ENCODE measurements at regions not wholly inside any gene's neighbourhood (a gene's known extent, or its start where the extent isn't known, plus 50 kb on each side); places are given as distances from the start of the nearest gene placed in this dataset.
"Not testable (repeated sequence)": the region's sequence is repeated elsewhere in the genome, so short reads cannot be mapped to it uniquely, and the experiment has no call there.

- no peak for TF ChIP-seq POLR2AphosphoS5 (IDR thresholded peaks at IDR 0.05)
- TF ChIP-seq POLR2A (IDR thresholded peaks at IDR 0.05) = no peak
- TF ChIP-seq CTCF (IDR thresholded peaks at IDR 0.05 in 8 of 11, conservative IDR thresholded peaks at IDR 0.05 in 3 of 11) = no peak
- Histone ChIP-seq H3K27ac (no peak overlapping the region), H3K27me3 (replicated peaks in 1 of 7) (no peaks in the 10 kb centered on the region), H3K36me3 (no peaks in the 10 kb centered on the region), H3K9me3 (no peaks in the 10 kb centered on the region), H3K4me1 (no peaks in the 10 kb centered on the region), H3K4me3 (no peak overlapping the region)
- no peak for DNase-seq
- intact Hi-C loops (cut with DNase I; ENCODE audit: low total_unique reads) = no loop called here
Measured at GRCh38 chrX:127726227-127726626, 326.0 kb downstream of the ACTRT1 start.

GRCh38 chrX:127708155-127708554 is 344.0 kb downstream of the ACTRT1 start:
- no peak for DNase-seq
- Histone ChIP-seq H3K9me3 (no peaks in the 10 kb centered on the region), H3K4me3 (no peak overlapping the region), H3K27ac (no peak overlapping the region), H3K36me3 (no peaks in the 10 kb centered on the region), H3K4me1 (no peaks in the 10 kb centered on the region), H3K27me3 (replicated peaks in 1 of 7) (no peaks in the 10 kb centered on the region)
- no peak for TF ChIP-seq POLR2A (IDR thresholded peaks at IDR 0.05)
- WGBS, 5 donors = 42 to 84% (median 54%) methylated on average over 4 of the region's 4 CpGs
- intact Hi-C loops (cut with DNase I; ENCODE audit: low total_unique reads) = no loop called here

GRCh38 chrX:127702527-127702926 is 349.7 kb downstream of the ACTRT1 start:
- Histone ChIP-seq H3K27ac (no peak overlapping the region), H3K4me1 (no peaks in the 10 kb centered on the region), H3K36me3 (no peaks in the 10 kb centered on the region), H3K27me3 (replicated peaks in 1 of 7) (no peaks in the 10 kb centered on the region), H3K4me3 (no peak overlapping the region), H3K9me3 (no peaks in the 10 kb centered on the region)
- WGBS, 5 donors = 58 to 86% (median 72%) methylated on average over 2 of the region's 2 CpGs
- TF ChIP-seq CTCF (IDR thresholded peaks at IDR 0.05 in 8 of 11, conservative IDR thresholded peaks at IDR 0.05 in 3 of 11) (no peak), POLR2A (IDR thresholded peaks at IDR 0.05) (no peak), POLR2AphosphoS5 (IDR thresholded peaks at IDR 0.05) (no peak)
- DNase-seq = no peak
- intact Hi-C loops (cut with DNase I; ENCODE audit: low total_unique reads) = no loop called here

- H3K4me1 ChIP-seq; H3K27ac ChIP-seq; intact Hi-C loops (cut with DNase I; ENCODE audit: low total_unique reads); H3K36me3 ChIP-seq; H3K27me3 ChIP-seq (replicated peaks in 1 of 7); H3K4me3 ChIP-seq: not testable (repeated sequence)
- peak; percentile 63 for DNase-seq
- H3K9me3 ChIP-seq = peaks cover 0 to 11% (median 0%) of the 10 kb centered on the region in 8 donors
- WGBS, 5 donors = 92 to 99% (median 94%) methylated on average over 15 to 32 of the region's 32 CpGs; no CpG with 5 or more reads in 1 of the 5 donors
Measured at GRCh38 chrX:127662942-127663341, 389.3 kb downstream of the ACTRT1 start.

- Histone ChIP-seq H3K4me3 (no peak overlapping the region), H3K27ac (no peak overlapping the region), H3K9me3 (peaks cover 0 to 10% (median 0%) of the 10 kb centered on the region in 8 donors), H3K27me3 (replicated peaks in 1 of 7) (no peaks in the 10 kb centered on the region), H3K4me1 (no peaks in the 10 kb centered on the region), H3K36me3 (no peaks in the 10 kb centered on the region)
- intact Hi-C loops (cut with DNase I; ENCODE audit: low total_unique reads) = no loop called here
- no peak for DNase-seq
- no peak for TF ChIP-seq POLR2A (IDR thresholded peaks at IDR 0.05)
- no peak for TF ChIP-seq POLR2AphosphoS5 (IDR thresholded peaks at IDR 0.05)
- no peak for TF ChIP-seq CTCF (IDR thresholded peaks at IDR 0.05 in 8 of 11, conservative IDR thresholded peaks at IDR 0.05 in 3 of 11)
- 0 to 56% (median 13%) methylated on average over 1 of the region's 1 CpG for WGBS, 5 donors
Measured at GRCh38 chrX:127649011-127649410, 403.2 kb downstream of the ACTRT1 start.
